ENCODE measurements at regions not wholly inside any gene's neighbourhood (a gene's known extent, or its start where the extent isn't known, plus 50 kb on each side); places are given as distances from the start of the nearest gene placed in this dataset.
"Not testable (repeated sequence)": the region's sequence is repeated elsewhere in the genome, so short reads cannot be mapped to it uniquely, and the experiment has no call there.

DNA sequence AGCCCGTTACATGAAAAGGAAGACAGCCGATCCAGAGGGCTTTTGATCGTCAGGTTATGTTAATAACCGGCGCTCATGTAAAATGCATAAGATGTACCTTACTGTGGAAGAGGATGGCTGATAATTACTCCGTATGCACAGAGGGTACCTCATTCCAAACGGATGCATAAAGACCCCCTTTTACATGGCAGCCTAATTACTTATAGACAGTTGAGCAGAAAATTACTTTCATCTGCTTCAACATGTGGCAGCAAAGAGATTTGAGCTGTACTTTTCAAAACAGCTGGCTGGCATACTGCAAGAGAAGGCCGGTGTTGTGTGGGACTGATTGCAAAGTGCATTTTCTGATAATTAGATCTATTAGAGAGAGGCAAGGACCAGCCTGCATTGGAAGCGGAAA lies 103.4 kb downstream of the SHOX start:
- WGBS (ENCODE audit: insufficient coverage): 56% methylated on average over 2 of the region's 9 CpGs
- H3K4me3 ChIP-seq (ENCODE audit: low read length): no peak overlapping the region
- no peak for DNase-seq
- peaks cover 2% of the 10 kb centered on the region for H3K27me3 ChIP-seq (ENCODE audit: control insufficient read depth, insufficient read depth, low read length)
- H3K9me3 ChIP-seq (replicated peaks; ENCODE audit: control insufficient read depth, low read depth, low read length): no peaks in the 10 kb centered on the region
- H3K4me1 ChIP-seq (ENCODE audit: control insufficient read depth, insufficient read depth, low read length): no peaks in the 10 kb centered on the region
- no peaks in the 10 kb centered on the region for H3K36me3 ChIP-seq (ENCODE audit: control insufficient read depth, insufficient read depth, low read length)
- H3K27ac ChIP-seq (ENCODE audit: low read length): no peak overlapping the region

DNA sequence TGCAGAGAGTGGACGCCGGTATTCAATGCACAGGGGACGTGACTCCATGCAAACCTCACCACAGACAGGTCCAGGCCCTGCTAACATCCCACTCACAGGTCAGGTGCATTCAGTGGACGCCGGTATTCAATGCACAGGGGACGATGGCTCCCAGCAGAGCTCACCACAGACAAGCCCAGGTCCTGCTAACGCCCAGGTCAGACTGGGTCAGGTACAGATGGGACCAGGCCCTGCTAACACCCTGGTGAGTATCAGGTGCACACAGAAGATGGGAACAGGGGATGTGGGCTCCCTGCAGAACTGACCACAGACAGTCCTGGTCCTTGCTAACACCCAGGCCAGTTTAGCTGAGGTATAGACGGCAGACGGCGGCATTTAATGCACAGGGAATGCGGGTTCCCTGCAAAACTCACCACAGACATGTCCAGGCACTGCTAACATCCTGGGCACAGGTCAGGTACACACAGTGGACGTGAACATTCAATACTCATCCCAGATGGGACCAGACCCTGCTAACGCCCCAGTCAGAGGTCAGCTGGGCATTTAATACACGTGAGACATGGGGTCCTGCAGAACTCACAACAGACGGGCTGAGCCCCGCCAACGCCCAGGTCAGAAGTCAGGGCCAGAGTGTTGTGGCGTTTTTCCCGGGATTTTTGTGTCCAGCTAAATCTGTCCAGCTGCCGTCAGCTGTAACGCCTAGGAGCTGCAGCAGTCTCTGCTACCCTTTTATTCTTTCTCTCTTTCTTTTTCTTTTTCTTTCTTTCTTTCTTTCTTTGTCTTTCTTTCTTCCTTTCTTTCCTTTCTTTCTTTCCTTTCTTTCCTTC lies 99.2 kb downstream of the SHOX start:
- no peaks in the 10 kb centered on the region for H3K36me3 ChIP-seq (ENCODE audit: control insufficient read depth, insufficient read depth, low read length)
- 57% methylated on average over 19 of the region's 21 CpGs for WGBS (ENCODE audit: insufficient coverage)

DNA sequence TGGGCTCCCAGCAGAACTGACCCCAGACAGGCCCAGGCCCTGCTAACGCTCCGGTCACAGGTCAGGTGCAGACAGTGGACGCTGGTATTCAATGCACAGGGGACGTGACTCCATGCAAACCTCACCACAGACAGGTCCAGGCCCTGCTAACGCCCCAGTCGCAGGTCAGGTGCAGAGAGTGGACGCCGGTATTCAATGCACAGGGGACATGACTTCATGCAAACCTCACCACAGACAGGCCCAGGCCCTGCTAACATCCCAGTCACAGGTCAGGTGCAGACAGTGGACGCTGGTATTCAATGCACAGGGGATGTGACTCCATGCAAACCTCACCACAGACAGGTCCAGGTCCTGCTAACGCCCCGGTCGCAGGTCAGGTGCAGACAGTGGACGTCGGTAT lies 98.5 kb downstream of the SHOX start:
- H3K9me3 ChIP-seq (replicated peaks; ENCODE audit: control insufficient read depth, low read depth, low read length); H3K27me3 ChIP-seq (ENCODE audit: control insufficient read depth, insufficient read depth, low read length); H3K4me1 ChIP-seq (ENCODE audit: control insufficient read depth, insufficient read depth, low read length); H3K36me3 ChIP-seq (ENCODE audit: control insufficient read depth, insufficient read depth, low read length); DNase-seq; H3K27ac ChIP-seq (ENCODE audit: low read length); H3K4me3 ChIP-seq (ENCODE audit: low read length): not testable (repeated sequence)
- WGBS (ENCODE audit: insufficient coverage): 83% methylated on average over 12 of the region's 14 CpGs

More for the DNA sequence above, 99.2 kb downstream of the SHOX start:
- H3K9me3 ChIP-seq (replicated peaks; ENCODE audit: control insufficient read depth, low read depth, low read length): peaks cover 5% of the 10 kb centered on the region
- no peak overlapping the region for H3K4me3 ChIP-seq (ENCODE audit: low read length)
- no peaks in the 10 kb centered on the region for H3K4me1 ChIP-seq (ENCODE audit: control insufficient read depth, insufficient read depth, low read length)
- H3K27me3 ChIP-seq (ENCODE audit: control insufficient read depth, insufficient read depth, low read length): peaks cover 2% of the 10 kb centered on the region
- no peak for DNase-seq
- no peak overlapping the region for H3K27ac ChIP-seq (ENCODE audit: low read length)

- H3K4me3 ChIP-seq (ENCODE audit: low read length); H3K4me1 ChIP-seq (ENCODE audit: control insufficient read depth, insufficient read depth, low read length); H3K36me3 ChIP-seq (ENCODE audit: control insufficient read depth, insufficient read depth, low read length); H3K27ac ChIP-seq (ENCODE audit: low read length); H3K27me3 ChIP-seq (ENCODE audit: control insufficient read depth, insufficient read depth, low read length); DNase-seq: not testable (repeated sequence)
- peaks cover 12% of the 10 kb centered on the region for H3K9me3 ChIP-seq (replicated peaks; ENCODE audit: control insufficient read depth, low read depth, low read length)
- 78% methylated on average over 5 of the region's 11 CpGs for WGBS (ENCODE audit: insufficient coverage)
Observed at GRCh38 chrX:728639-729038, 98.0 kb downstream of the SHOX start.

GRCh38 chrX:727738-728621 lies 97.4 kb downstream of the SHOX start:
- no peaks in the 10 kb centered on the region for H3K36me3 ChIP-seq (ENCODE audit: control insufficient read depth, insufficient read depth, low read length)
- H3K4me1 ChIP-seq (ENCODE audit: control insufficient read depth, insufficient read depth, low read length): no peaks in the 10 kb centered on the region
- WGBS (ENCODE audit: insufficient coverage): 55% methylated on average over 10 of the region's 22 CpGs
- no peak overlapping the region for H3K27ac ChIP-seq (ENCODE audit: low read length)
- no peak for DNase-seq
- H3K27me3 ChIP-seq (ENCODE audit: control insufficient read depth, insufficient read depth, low read length): no peaks in the 10 kb centered on the region
- peaks cover 15% of the 10 kb centered on the region for H3K9me3 ChIP-seq (replicated peaks; ENCODE audit: control insufficient read depth, low read depth, low read length)
- H3K4me3 ChIP-seq (ENCODE audit: low read length): no peak overlapping the region

DNA sequence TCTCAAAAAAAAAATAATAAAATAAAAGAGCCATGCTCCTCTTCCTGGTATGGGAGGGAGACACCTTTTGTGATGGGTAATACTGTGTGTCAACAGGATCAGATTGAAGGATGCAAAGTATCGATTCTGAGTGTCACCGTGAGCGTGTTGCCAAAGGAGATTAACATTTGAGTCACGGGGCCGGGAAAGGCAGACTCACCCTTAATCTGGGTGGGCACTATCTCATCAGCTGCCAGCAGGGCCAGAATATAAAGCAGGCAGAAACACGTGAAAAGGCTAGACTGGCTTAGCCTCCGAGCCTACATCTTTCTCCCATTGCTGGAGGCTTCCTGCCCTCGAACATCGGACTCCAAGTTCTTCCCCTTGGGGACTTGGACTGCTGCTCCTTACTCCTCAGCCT lies 95.4 kb downstream of the SHOX start:
- Histone ChIP-seq H3K9me3 (replicated peaks; ENCODE audit: control insufficient read depth, low read depth, low read length) (peaks cover 15% of the 10 kb centered on the region), H3K27ac (ENCODE audit: low read length) (no peak overlapping the region), H3K27me3 (ENCODE audit: control insufficient read depth, insufficient read depth, low read length) (no peaks in the 10 kb centered on the region), H3K36me3 (ENCODE audit: control insufficient read depth, insufficient read depth, low read length) (no peaks in the 10 kb centered on the region), H3K4me3 (ENCODE audit: low read length) (no peak overlapping the region), H3K4me1 (ENCODE audit: control insufficient read depth, insufficient read depth, low read length) (no peaks in the 10 kb centered on the region)
- DNase-seq: no peak
- WGBS (ENCODE audit: insufficient coverage): 83% methylated on average over 9 of the region's 9 CpGs

DNA sequence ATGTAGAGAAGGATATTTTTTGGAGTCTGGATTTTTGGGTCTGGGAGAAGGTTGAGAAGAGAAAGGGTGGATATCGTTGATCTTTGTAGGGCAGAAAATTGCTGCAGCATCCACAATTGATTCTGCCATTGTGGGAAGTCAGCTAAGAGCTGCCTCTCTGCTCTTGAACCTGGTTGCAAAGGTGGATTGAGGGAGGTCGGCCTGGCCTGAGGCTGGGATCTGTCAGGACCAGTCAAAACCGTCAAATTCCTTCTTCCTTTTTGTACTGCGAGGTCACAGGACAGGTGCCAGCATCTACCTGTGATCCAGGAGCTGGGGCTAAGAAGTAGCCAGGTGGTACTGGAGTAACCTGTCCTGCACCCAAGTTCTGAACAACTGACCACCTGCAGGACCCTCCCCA lies 93.7 kb downstream of the SHOX start:
- H3K4me1 ChIP-seq (ENCODE audit: control insufficient read depth, insufficient read depth, low read length): peaks cover 2% of the 10 kb centered on the region
- no peak overlapping the region for H3K4me3 ChIP-seq (ENCODE audit: low read length)
- no peaks in the 10 kb centered on the region for H3K36me3 ChIP-seq (ENCODE audit: control insufficient read depth, insufficient read depth, low read length)
- WGBS (ENCODE audit: insufficient coverage): 100% methylated on average over 1 of the region's 4 CpGs
- peaks cover 15% of the 10 kb centered on the region for H3K9me3 ChIP-seq (replicated peaks; ENCODE audit: control insufficient read depth, low read depth, low read length)
- no peaks in the 10 kb centered on the region for H3K27me3 ChIP-seq (ENCODE audit: control insufficient read depth, insufficient read depth, low read length)
- no peak overlapping the region for H3K27ac ChIP-seq (ENCODE audit: low read length)
- DNase-seq: no peak

GRCh38 chrX:723781-724180 lies 93.2 kb downstream of the SHOX start:
- Histone ChIP-seq H3K4me1 (ENCODE audit: control insufficient read depth, insufficient read depth, low read length) (peaks cover 2% of the 10 kb centered on the region), H3K4me3 (ENCODE audit: low read length) (no peak overlapping the region), H3K9me3 (replicated peaks; ENCODE audit: control insufficient read depth, low read depth, low read length) (peaks cover 15% of the 10 kb centered on the region), H3K27ac (ENCODE audit: low read length) (no peak overlapping the region), H3K27me3 (ENCODE audit: control insufficient read depth, insufficient read depth, low read length) (no peaks in the 10 kb centered on the region), H3K36me3 (ENCODE audit: control insufficient read depth, insufficient read depth, low read length) (no peaks in the 10 kb centered on the region)
- WGBS (ENCODE audit: insufficient coverage): 72% methylated on average over 5 of the region's 6 CpGs
- no peak for DNase-seq

- no peak overlapping the region for H3K27ac ChIP-seq (ENCODE audit: low read length)
- 65% methylated on average over 11 of the region's 14 CpGs for WGBS (ENCODE audit: insufficient coverage)
- no peaks in the 10 kb centered on the region for H3K27me3 ChIP-seq (ENCODE audit: control insufficient read depth, insufficient read depth, low read length)
- peaks cover 15% of the 10 kb centered on the region for H3K9me3 ChIP-seq (replicated peaks; ENCODE audit: control insufficient read depth, low read depth, low read length)
- DNase-seq: no peak
- H3K36me3 ChIP-seq (ENCODE audit: control insufficient read depth, insufficient read depth, low read length): no peaks in the 10 kb centered on the region
- no peak overlapping the region for H3K4me3 ChIP-seq (ENCODE audit: low read length)
- H3K4me1 ChIP-seq (ENCODE audit: control insufficient read depth, insufficient read depth, low read length): peaks cover 2% of the 10 kb centered on the region
Observed at GRCh38 chrX:721354-721753, 90.8 kb downstream of the SHOX start.

GRCh38 chrX:720825-721224 lies 90.2 kb downstream of the SHOX start:
- Histone ChIP-seq H3K36me3 (ENCODE audit: control insufficient read depth, insufficient read depth, low read length) (no peaks in the 10 kb centered on the region), H3K9me3 (replicated peaks; ENCODE audit: control insufficient read depth, low read depth, low read length) (peaks cover 15% of the 10 kb centered on the region), H3K27ac (ENCODE audit: low read length) (no peak overlapping the region), H3K27me3 (ENCODE audit: control insufficient read depth, insufficient read depth, low read length) (no peaks in the 10 kb centered on the region), H3K4me3 (ENCODE audit: low read length) (no peak overlapping the region), H3K4me1 (ENCODE audit: control insufficient read depth, insufficient read depth, low read length) (peaks cover 2% of the 10 kb centered on the region)
- no peak for DNase-seq
- 32% methylated on average over 4 of the region's 9 CpGs for WGBS (ENCODE audit: insufficient coverage)

Measured in muscle of leg (tissue), 3 donors.